Thyroid gland (tissue), 4 donors: ENCODE measurements at regions not wholly inside any gene's neighbourhood (a gene's known extent, or its start where the extent isn't known, plus 50 kb on each side); places are given as distances from the start of the nearest gene placed in this dataset.

Experiments
- POLR2A ChIP-seq, 2 donors: fragments of 450-650 bp; IDR thresholded peaks; one replicate each; pipeline ENCODE4 v1.6.1; 2017; ENCODE audit warnings: antibody characterized with exemption in 2 of 2, mild to moderate bottlenecking in 2 of 2, moderate library complexity in 1 of 2
- TF ChIP-seq, protein P1 (sequence below), 6 experiments: fragments of 200-600 bp in 3 of 6; fragments of 450-650 bp in 3 of 6; sonication (generic) in 3 of 6; IDR thresholded peaks; one replicate each; pipeline ENCODE4 v1.5.1; 2016 to 2019; ENCODE audit warnings: antibody characterized with exemption in 6 of 6, mild to moderate bottlenecking in 2 of 6, inconsistent platforms in 1 of 6, moderate library complexity in 1 of 6

DNA sequence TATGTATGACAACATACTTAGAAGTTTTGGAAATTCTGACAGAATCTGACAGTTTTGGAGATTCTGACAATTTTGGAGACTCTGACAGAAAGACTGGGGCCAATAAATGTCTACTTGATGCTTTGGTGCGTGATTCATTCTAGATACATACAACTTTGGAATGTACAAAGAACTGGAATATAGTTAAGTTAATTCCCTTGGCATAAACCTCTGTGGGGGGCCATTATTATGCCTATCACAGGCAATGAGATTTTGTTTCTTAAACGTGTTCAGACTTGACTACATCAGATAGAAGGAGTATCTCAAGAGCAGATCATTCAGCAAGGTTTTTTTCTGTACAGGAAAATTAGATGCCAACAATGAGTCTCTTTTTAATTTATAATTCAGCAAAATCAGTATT lies 617.6 kb upstream of the ZNF717 start:
- no peak for TF ChIP-seq POLR2A (IDR thresholded peaks at IDR 0.05)
- TF ChIP-seq, protein P1, sequence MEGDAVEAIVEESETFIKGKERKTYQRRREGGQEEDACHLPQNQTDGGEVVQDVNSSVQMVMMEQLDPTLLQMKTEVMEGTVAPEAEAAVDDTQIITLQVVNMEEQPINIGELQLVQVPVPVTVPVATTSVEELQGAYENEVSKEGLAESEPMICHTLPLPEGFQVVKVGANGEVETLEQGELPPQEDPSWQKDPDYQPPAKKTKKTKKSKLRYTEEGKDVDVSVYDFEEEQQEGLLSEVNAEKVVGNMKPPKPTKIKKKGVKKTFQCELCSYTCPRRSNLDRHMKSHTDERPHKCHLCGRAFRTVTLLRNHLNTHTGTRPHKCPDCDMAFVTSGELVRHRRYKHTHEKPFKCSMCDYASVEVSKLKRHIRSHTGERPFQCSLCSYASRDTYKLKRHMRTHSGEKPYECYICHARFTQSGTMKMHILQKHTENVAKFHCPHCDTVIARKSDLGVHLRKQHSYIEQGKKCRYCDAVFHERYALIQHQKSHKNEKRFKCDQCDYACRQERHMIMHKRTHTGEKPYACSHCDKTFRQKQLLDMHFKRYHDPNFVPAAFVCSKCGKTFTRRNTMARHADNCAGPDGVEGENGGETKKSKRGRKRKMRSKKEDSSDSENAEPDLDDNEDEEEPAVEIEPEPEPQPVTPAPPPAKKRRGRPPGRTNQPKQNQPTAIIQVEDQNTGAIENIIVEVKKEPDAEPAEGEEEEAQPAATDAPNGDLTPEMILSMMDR (IDR thresholded peaks at IDR 0.05) = no peak
